HS-5 (cell line): ENCODE measurements at regions not wholly inside any gene's neighbourhood (a gene's known extent, or its start where the extent isn't known, plus 50 kb on each side); places are given as distances from the start of the nearest gene placed in this dataset.

Experiments used
- DNase-seq: peaks from one replicate; pipeline ENCODE4 v3.0.0-alpha.2; 2012; ENCODE audit warnings: low read depth

DNA sequence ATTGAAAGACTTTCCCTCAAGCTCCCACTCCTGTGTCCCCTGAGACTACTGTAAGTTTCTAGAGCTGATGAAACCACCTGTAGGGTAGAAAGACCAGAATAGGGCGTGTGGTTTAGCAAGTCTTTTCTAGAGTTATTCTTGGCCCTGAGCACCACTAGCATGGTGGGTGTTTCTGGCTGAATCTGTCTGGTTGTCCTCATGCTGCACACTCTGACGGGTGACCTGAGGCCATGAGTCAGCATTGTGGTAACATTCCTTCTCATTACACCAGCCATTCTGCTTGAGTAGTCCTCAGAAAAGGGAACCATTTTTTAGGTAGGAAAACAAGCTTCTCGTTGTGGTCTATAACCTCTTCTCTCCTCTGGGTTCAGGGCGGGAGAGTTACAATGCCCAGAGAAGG, 250.3 kb downstream of the SNX13 start:
- peak; percentile 56 for DNase-seq

GRCh38 chr7:17696422-17696821, 243.9 kb downstream of the SNX13 start:
- DNase-seq = peak; percentile 90

GRCh38 chr7:17697128-17697881, 243.0 kb downstream of the SNX13 start:
- no peak for DNase-seq

DNA sequence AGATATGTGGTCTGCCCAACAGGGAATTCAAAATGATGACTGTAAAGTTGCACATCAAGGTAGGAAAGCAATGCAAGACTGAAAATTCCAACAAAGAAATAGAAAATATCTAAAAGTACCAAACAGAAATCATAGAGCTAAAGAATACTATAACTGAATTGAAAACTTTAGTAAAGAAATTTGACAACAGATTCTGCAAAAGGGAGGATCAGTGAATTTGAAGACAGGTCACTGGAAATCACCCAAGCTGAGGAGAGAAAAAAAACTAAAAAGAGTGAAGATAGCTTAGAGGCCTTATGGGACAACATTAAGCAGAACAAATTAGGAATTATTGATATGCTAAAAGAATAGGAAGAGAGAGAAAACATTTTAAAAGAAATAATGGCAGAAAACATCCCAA, 240.6 kb downstream of the SNX13 start:
- no peak for DNase-seq

GRCh38 chr7:17700138-17700537, 240.2 kb downstream of the SNX13 start:
- DNase-seq = no peak

DNA sequence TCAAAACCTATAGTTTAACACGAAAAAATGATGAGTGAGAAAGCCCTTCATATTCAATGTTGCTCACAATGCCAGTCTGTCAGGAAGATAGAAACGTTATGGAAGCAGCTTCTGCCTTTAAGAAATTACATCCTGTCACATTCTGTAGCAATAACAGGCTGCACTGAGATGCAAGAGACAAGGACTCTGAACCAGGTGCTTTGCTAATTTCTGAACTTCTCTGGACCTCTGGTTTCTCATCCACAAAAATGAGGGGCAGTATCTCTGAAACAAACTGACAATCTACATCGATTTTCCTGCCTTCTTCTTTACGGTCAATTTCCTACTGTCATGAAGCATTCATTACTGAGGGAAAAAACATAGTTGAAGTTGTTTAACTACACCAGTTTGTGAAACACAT, 234.0 kb downstream of the SNX13 start:
- DNase-seq = no peak

GRCh38 chr7:17706734-17707133, 233.6 kb downstream of the SNX13 start:
- DNase-seq = no peak

- DNase-seq = no peak
Observed at GRCh38 chr7:17709127-17709526, 231.2 kb downstream of the SNX13 start.

- no peak for DNase-seq
Observed at GRCh38 chr7:17709599-17709998, 230.7 kb downstream of the SNX13 start.

GRCh38 chr7:17710312-17710711, 230.0 kb downstream of the SNX13 start:
- no peak for DNase-seq

DNA sequence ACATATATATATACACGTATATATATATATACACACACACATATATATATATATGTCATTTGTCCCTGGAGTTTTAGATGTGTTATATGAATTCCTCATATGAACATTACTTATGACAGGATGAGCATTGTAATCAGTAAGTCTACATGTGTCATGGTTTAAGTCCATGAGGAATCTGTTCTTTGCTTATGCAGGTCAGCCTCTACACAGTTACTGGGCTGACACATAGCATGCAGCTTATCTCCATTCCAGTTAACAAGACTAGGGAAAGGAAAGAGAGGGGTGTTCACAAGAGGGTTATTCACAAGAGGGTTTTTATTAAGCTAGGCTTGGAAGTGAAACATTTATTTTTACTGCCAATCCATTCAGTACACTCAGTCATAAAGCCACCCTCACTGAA, 226.7 kb downstream of the SNX13 start:
- DNase-seq = no peak

GRCh38 chr7:17716816-17717215, 223.5 kb downstream of the SNX13 start:
- DNase-seq = no peak

DNA sequence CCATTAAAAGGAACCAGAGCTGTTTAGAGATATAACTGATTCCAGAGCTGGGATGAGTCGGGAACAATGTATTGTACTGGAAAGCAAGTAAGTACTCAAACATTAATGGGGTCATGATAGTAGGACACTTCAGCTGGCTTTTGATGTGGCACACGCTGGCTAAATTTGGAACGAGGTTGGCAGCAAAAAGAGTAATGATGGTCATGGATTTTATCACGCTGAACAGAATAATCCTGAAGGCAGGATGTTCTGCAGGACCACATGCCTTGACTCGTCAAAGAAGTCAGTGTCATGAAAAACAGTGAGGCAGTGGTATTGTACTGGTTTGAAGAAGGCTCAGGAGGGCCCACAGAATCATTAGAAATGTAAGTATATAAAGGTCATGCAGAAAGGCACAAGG, 220.3 kb downstream of the SNX13 start:
- DNase-seq = no peak

GRCh38 chr7:17721736-17722285, 218.5 kb downstream of the SNX13 start:
- DNase-seq = no peak

- DNase-seq = no peak
Observed at GRCh38 chr7:17722798-17723197, 217.5 kb downstream of the SNX13 start.

DNA sequence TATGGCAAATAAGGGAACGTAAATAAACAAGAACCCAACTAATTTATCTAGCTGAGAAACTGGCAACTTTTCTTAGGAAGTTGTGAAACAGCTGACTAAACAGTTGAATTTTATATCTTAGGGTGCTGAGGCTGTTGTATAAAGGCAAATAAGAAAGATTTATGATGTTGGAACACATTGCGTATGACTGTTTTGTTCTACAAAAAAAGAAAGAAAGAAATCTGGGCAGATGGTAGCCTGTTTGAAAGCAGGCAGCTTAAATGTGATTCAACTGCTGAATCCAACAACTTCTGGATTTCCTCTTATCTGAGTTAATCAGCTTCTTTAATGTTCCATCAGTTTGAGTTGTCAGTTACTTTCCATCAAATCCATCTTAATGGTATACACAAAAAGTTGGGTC, 214.5 kb downstream of the SNX13 start:
- DNase-seq = no peak

DNA sequence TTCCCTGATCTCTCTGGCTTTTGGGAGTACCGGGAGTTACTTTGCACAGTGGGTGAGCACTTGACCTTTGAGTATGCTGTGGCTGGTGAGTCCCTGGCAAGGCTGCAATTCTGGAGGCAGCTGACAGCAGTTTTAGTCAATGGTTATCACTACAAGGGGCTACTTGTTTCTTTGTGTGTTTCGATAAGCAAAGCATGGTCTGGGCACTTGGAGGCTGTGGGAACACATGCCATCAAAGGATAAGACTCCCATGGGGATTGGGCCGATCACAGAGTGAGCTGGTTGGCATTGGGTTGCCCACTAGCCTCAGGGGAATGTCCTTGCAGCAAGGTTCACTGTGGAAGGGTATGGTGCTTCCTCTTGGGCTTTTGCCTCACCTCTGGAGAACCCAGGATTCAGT, 208.2 kb downstream of the SNX13 start:
- no peak for DNase-seq
